GM12878 (cell line): ENCODE measurements at regions not wholly inside any gene's neighbourhood (a gene's known extent, or its start where the extent isn't known, plus 50 kb on each side); places are given as distances from the start of the nearest gene placed in this dataset.

Experiments
- CEBPB ChIP-seq, 2 experiments: fragments of 150-350 bp in 1 of 2; IDR thresholded peaks; 2 replicates each; pipeline ENCODE4 v1.6.1; 2012 to 2014; ENCODE audit warnings: low read depth in 2 of 2, low read length in 2 of 2, borderline replicate concordance in 1 of 2, inconsistent platforms in 1 of 2
- CHD2 ChIP-seq: IDR thresholded peaks from 2 replicates; pipeline ENCODE4 v1.6.1; 2011; ENCODE audit warnings: low read depth, low read length, improper control_type of control experiment, borderline replicate concordance
- MEF2B ChIP-seq: fragments of 450-650 bp; IDR thresholded peaks from 2 replicates; pipeline ENCODE4 v1.6.1; 2018; ENCODE audit warnings: mild to moderate bottlenecking, moderate library complexity; ENCODE audit not compliant: partially characterized antibody, poor library complexity, severe bottlenecking
- PAX8 ChIP-seq: fragments of 450-650 bp; IDR thresholded peaks from 2 replicates; pipeline ENCODE4 v1.6.1; 2017; ENCODE audit warnings: mild to moderate bottlenecking, moderate library complexity
- POLR2A ChIP-seq: IDR thresholded peaks from 2 replicates; pipeline ENCODE4 v1.6.1; 2011; ENCODE audit warnings: low read depth, mild to moderate bottlenecking, low read length
- POLR2AphosphoS5 ChIP-seq: IDR thresholded peaks from 2 replicates; pipeline ENCODE4 v1.6.1; 2011; ENCODE audit warnings: mild to moderate bottlenecking, low read length, inconsistent platforms
- POU2F2 ChIP-seq: IDR thresholded peaks from 3 replicates; pipeline ENCODE4 v1.6.1; 2011; ENCODE audit warnings: low read depth, mild to moderate bottlenecking, low read length, borderline replicate concordance
- RB1 ChIP-seq: fragments of 450-650 bp; formaldehyde crosslinking; IDR thresholded peaks from 2 replicates; pipeline ENCODE4 v1.6.1; 2017; ENCODE audit warnings: mild to moderate bottlenecking, borderline replicate concordance
- SMAD5 ChIP-seq: IDR thresholded peaks from 2 replicates; pipeline ENCODE4 v1.6.1; 2016; ENCODE audit warnings: antibody characterized with exemption, low read depth
- TARDBP ChIP-seq: IDR thresholded peaks from 2 replicates; pipeline ENCODE4 v1.6.1; 2016; ENCODE audit warnings: borderline replicate concordance
- ZSCAN29 ChIP-seq: fragments of 450-650 bp; IDR thresholded peaks from 2 replicates; pipeline ENCODE4 v1.6.1; 2017; ENCODE audit warnings: mild to moderate bottlenecking, moderate library complexity
- TF ChIP-seq, protein P1 (sequence below): fragments of 450-650 bp; IDR thresholded peaks from 2 replicates; pipeline ENCODE4 v1.6.1; 2017; ENCODE audit warnings: mild to moderate bottlenecking, moderate library complexity
- TF ChIP-seq, protein P2 (sequence below): IDR thresholded peaks from 2 replicates; pipeline ENCODE4 v1.6.1; 2011; ENCODE audit warnings: borderline replicate concordance, low read depth, mild to moderate bottlenecking, moderate library complexity, low read length; ENCODE audit not compliant: insufficient read depth, poor library complexity, severe bottlenecking
- TF ChIP-seq, protein P3 (sequence below): IDR thresholded peaks from 2 replicates; pipeline ENCODE4 v1.6.1; 2012; ENCODE audit warnings: mild to moderate bottlenecking, low read depth, low read length
- TF ChIP-seq, protein P4 (sequence below): fragments of 450-650 bp; IDR thresholded peaks from 2 replicates; pipeline ENCODE4 v1.6.1; 2017; ENCODE audit warnings: mild to moderate bottlenecking, low read depth, inconsistent platforms; ENCODE audit not compliant: poor library complexity, severe bottlenecking

DNA sequence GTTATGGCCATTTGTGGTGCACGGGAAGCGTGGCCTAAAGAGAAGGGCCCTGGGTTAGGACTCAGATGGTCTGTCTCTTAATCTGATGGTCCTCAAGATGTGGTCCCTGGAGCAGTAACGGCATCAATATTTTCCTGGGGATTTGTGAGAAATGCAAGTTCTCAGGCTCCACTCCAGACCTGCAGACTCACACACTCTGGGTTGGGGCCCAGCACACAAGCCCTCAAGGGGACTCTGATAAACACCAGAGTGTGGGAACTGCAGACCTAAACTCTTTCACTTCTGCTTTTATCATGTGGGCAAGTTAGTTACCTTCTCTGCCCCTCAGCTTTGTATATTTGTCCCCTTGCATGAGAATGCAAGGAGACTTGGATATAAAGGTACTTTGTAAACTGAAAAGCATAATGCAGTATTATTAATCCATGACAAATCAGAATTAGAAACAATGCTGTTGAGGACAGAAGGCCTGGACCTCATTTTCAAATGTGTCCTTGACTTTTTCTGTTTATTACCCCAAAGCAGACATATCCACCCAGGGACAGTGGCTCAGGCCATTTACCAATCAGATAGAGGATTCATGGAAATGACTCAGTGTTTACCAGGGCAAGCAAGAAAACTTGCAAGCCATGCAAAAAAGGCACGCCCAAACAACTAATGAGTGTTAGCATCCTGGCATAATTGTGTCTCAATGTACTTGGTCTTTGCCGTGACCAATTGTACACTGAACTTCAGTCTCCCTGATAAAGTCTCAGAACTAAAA is 157.0 kb downstream of the ASCL1 start (continued):
- TF ChIP-seq, protein P1, sequence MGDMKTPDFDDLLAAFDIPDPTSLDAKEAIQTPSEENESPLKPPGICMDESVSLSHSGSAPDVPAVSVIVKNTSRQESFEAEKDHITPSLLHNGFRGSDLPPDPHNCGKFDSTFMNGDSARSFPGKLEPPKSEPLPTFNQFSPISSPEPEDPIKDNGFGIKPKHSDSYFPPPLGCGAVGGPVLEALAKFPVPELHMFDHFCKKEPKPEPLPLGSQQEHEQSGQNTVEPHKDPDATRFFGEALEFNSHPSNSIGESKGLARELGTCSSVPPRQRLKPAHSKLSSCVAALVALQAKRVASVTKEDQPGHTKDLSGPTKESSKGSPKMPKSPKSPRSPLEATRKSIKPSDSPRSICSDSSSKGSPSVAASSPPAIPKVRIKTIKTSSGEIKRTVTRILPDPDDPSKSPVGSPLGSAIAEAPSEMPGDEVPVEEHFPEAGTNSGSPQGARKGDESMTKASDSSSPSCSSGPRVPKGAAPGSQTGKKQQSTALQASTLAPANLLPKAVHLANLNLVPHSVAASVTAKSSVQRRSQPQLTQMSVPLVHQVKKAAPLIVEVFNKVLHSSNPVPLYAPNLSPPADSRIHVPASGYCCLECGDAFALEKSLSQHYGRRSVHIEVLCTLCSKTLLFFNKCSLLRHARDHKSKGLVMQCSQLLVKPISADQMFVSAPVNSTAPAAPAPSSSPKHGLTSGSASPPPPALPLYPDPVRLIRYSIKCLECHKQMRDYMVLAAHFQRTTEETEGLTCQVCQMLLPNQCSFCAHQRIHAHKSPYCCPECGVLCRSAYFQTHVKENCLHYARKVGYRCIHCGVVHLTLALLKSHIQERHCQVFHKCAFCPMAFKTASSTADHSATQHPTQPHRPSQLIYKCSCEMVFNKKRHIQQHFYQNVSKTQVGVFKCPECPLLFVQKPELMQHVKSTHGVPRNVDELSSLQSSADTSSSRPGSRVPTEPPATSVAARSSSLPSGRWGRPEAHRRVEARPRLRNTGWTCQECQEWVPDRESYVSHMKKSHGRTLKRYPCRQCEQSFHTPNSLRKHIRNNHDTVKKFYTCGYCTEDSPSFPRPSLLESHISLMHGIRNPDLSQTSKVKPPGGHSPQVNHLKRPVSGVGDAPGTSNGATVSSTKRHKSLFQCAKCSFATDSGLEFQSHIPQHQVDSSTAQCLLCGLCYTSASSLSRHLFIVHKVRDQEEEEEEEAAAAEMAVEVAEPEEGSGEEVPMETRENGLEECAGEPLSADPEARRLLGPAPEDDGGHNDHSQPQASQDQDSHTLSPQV = 0 out of 2 replicates have a peak, but pooled peaks have one; percentile 62
- TF ChIP-seq, protein P2, sequence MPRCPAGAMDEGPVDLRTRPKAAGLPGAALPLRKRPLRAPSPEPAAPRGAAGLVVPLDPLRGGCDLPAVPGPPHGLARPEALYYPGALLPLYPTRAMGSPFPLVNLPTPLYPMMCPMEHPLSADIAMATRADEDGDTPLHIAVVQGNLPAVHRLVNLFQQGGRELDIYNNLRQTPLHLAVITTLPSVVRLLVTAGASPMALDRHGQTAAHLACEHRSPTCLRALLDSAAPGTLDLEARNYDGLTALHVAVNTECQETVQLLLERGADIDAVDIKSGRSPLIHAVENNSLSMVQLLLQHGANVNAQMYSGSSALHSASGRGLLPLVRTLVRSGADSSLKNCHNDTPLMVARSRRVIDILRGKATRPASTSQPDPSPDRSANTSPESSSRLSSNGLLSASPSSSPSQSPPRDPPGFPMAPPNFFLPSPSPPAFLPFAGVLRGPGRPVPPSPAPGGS = peak; percentile 100
- TF ChIP-seq CHD2 (peak; percentile 68; the same call in 1 of the 2 replicates), TARDBP (peak; percentile 42; the same call in 1 of the 2 replicates), RB1 (peak; percentile 95; the same call in 1 of the 2 replicates), ZSCAN29 (no peak), PAX8 (no peak), MEF2B (peak; percentile 100), CEBPB (IDR thresholded peaks at IDR 0.05; ENCODE audit: borderline replicate concordance in 1 of 2, low read depth in 2 of 2, low read length in 2 of 2) (0 out of 4 replicates have a peak, but pooled peaks of 1 of the 2 experiments have one; percentile 25), SMAD5 (no peak), POU2F2 (peak; percentile 78; the same call in 2 of the 3 replicates), POLR2A (no peak), POLR2AphosphoS5 (peak; percentile 33; the same call in 1 of the 2 replicates)
- TF ChIP-seq, protein P3, sequence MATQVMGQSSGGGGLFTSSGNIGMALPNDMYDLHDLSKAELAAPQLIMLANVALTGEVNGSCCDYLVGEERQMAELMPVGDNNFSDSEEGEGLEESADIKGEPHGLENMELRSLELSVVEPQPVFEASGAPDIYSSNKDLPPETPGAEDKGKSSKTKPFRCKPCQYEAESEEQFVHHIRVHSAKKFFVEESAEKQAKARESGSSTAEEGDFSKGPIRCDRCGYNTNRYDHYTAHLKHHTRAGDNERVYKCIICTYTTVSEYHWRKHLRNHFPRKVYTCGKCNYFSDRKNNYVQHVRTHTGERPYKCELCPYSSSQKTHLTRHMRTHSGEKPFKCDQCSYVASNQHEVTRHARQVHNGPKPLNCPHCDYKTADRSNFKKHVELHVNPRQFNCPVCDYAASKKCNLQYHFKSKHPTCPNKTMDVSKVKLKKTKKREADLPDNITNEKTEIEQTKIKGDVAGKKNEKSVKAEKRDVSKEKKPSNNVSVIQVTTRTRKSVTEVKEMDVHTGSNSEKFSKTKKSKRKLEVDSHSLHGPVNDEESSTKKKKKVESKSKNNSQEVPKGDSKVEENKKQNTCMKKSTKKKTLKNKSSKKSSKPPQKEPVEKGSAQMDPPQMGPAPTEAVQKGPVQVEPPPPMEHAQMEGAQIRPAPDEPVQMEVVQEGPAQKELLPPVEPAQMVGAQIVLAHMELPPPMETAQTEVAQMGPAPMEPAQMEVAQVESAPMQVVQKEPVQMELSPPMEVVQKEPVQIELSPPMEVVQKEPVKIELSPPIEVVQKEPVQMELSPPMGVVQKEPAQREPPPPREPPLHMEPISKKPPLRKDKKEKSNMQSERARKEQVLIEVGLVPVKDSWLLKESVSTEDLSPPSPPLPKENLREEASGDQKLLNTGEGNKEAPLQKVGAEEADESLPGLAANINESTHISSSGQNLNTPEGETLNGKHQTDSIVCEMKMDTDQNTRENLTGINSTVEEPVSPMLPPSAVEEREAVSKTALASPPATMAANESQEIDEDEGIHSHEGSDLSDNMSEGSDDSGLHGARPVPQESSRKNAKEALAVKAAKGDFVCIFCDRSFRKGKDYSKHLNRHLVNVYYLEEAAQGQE = no peak
- TF ChIP-seq, protein P4, sequence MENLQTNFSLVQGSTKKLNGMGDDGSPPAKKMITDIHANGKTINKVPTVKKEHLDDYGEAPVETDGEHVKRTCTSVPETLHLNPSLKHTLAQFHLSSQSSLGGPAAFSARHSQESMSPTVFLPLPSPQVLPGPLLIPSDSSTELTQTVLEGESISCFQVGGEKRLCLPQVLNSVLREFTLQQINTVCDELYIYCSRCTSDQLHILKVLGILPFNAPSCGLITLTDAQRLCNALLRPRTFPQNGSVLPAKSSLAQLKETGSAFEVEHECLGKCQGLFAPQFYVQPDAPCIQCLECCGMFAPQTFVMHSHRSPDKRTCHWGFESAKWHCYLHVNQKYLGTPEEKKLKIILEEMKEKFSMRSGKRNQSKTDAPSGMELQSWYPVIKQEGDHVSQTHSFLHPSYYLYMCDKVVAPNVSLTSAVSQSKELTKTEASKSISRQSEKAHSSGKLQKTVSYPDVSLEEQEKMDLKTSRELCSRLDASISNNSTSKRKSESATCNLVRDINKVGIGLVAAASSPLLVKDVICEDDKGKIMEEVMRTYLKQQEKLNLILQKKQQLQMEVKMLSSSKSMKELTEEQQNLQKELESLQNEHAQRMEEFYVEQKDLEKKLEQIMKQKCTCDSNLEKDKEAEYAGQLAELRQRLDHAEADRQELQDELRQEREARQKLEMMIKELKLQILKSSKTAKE = peak; percentile 79
